OCI-LY1 (cell line): ENCODE measurements at regions not wholly inside any gene's neighbourhood (a gene's known extent, or its start where the extent isn't known, plus 50 kb on each side); places are given as distances from the start of the nearest gene placed in this dataset.

ENCODE experiments used
- H2AFZ ChIP-seq: fragments of 200-600 bp; sonication (generic), shearing (Covaris generic); 2 replicates; pipeline ENCODE4 v1.6.0; 2014; ENCODE audit warnings: antibody characterized with exemption, mild to moderate bottlenecking, low read length
- H3F3A ChIP-seq: fragments of 200-600 bp; sonication (generic), shearing (Covaris generic); 2 replicates; pipeline ENCODE4 v1.6.0; 2014; ENCODE audit warnings: mild to moderate bottlenecking, antibody characterized with exemption, low read length, moderate library complexity; ENCODE audit not compliant: insufficient read depth
- H3K27ac ChIP-seq: fragments of 200-600 bp; sonication (generic); 2 replicates; pipeline ENCODE4 v1.5.1; 2014; ENCODE audit warnings: low read length, mixed run types, mild to moderate bottlenecking, low read depth; ENCODE audit not compliant: poor library complexity, severe bottlenecking
- H3K27me3 ChIP-seq: fragments of 200-600 bp; sonication (generic); 2 replicates; pipeline ENCODE4 v1.6.0; 2014; ENCODE audit warnings: antibody characterized with exemption, mild to moderate bottlenecking, low read length, moderate library complexity; ENCODE audit not compliant: insufficient read depth
- H3K36me3 ChIP-seq: fragments of 200-600 bp; sonication (generic); 2 replicates; pipeline ENCODE4 v1.6.1; 2014; ENCODE audit warnings: mild to moderate bottlenecking, antibody characterized with exemption, low read length, moderate library complexity, mixed read lengths; ENCODE audit not compliant: insufficient read depth
- H3K4me1 ChIP-seq: fragments of 200-600 bp; sonication (generic); 2 replicates; pipeline ENCODE4 v1.5.1; 2014; ENCODE audit warnings: mild to moderate bottlenecking, low read length, moderate library complexity; ENCODE audit not compliant: insufficient read depth, severe bottlenecking
- H3K4me2 ChIP-seq: fragments of 200-600 bp; sonication (generic), shearing (Covaris generic); 2 replicates; pipeline ENCODE4 v1.6.1; 2014; ENCODE audit warnings: low read length
- H3K4me3 ChIP-seq: fragments of 200-600 bp; sonication (generic); 2 replicates; pipeline ENCODE4 v1.5.1; 2014; ENCODE audit warnings: low read length, low read depth, mild to moderate bottlenecking, mixed read lengths; ENCODE audit not compliant: poor library complexity, severe bottlenecking
- H3K79me2 ChIP-seq: fragments of 200-600 bp; shearing (Covaris generic); 2 replicates; pipeline ENCODE4 v1.6.1; 2016; ENCODE audit warnings: mixed run types, low read length, mixed read lengths; ENCODE audit not compliant: insufficient read depth
- H3K9ac ChIP-seq: fragments of 200-600 bp; sonication (generic), shearing (Covaris generic); 2 replicates; pipeline ENCODE4 v1.6.1; 2014; ENCODE audit warnings: mild to moderate bottlenecking, low read length, mixed read lengths
- H3K9me2 ChIP-seq: fragments of 200-600 bp; sonication (generic), shearing (Covaris generic); 2 replicates; pipeline ENCODE4 v1.6.1; 2014; ENCODE audit warnings: low read depth, mild to moderate bottlenecking, low read length, mixed read lengths
- H3K9me3 ChIP-seq: fragments of 200-600 bp; shearing (Covaris generic); 2 replicates; pipeline ENCODE4 v1.6.1; 2014; ENCODE audit warnings: low read length, mixed read lengths
- H4K20me1 ChIP-seq: fragments of 200-600 bp; sonication (generic), shearing (Covaris generic); 2 replicates; pipeline ENCODE4 v1.6.0; 2016; ENCODE audit warnings: mild to moderate bottlenecking, low read length; ENCODE audit not compliant: insufficient read depth
- CTCF ChIP-seq: fragments of 200-600 bp; sonication (generic), shearing (Covaris generic); IDR thresholded peaks from 2 replicates; pipeline ENCODE4 v1.5.1; 2017; ENCODE audit warnings: mild to moderate bottlenecking, antibody characterized with exemption, low read length, moderate library complexity, mixed read lengths
- EZH2 ChIP-seq: fragments of 200-600 bp; sonication (generic), shearing (Covaris generic); IDR thresholded peaks from 2 replicates; pipeline ENCODE4 v1.8.0; 2017; ENCODE audit warnings: borderline replicate concordance, mixed run types, mild to moderate bottlenecking, antibody characterized with exemption, low read length, moderate library complexity, mixed read lengths

DNA sequence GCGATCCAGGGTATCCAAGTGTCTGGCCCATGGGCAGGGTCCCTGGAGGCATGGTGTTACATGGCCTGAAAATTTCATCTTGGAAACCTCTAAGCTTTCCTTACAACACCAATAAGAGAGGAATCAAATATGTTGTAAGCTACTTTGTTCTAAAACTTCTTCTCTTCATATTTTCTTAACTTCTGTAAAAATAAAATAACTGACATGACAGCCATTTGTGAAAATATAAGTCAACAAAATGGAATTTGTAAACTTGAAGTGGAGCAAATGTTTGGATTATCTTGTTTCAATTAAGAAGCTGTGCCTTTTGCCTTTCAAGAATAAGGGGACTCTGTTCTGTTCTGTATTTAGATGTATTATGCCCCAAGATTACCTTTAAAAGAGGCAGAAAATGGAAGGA is 319.7 kb downstream of the LPIN1 start:
- Histone ChIP-seq H3K27me3 (no peaks in the 10 kb centered on the region), H3K4me1 (peaks cover 25% of the 10 kb centered on the region), H4K20me1 (no peaks in the 10 kb centered on the region), H3K79me2 (no peaks in the 10 kb centered on the region), H3K27ac (no peak overlapping the region), H2AFZ (no peak overlapping the region), H3K4me3 (no peak overlapping the region), H3K36me3 (peaks cover 16% of the 10 kb centered on the region; the same call in 1 of the 2 replicates), H3K9ac (no peak overlapping the region), H3K9me3 (peaks cover 9% of the 10 kb centered on the region; the same call in 1 of the 2 replicates), H3F3A (no peaks in the 10 kb centered on the region), H3K9me2 (no peaks in the 10 kb centered on the region), H3K4me2 (no peak overlapping the region)
- TF ChIP-seq EZH2 (no peak), CTCF (no peak)

- Histone ChIP-seq H2AFZ (no peak overlapping the region), H3K4me1 (peaks cover 33% of the 10 kb centered on the region), H3K4me2 (no peak overlapping the region), H3K4me3 (no peak overlapping the region), H3F3A (no peaks in the 10 kb centered on the region), H3K9ac (no peak overlapping the region), H3K79me2 (no peaks in the 10 kb centered on the region), H3K9me3 (peaks cover 9% of the 10 kb centered on the region; the same call in 1 of the 2 replicates), H3K9me2 (no peaks in the 10 kb centered on the region), H3K27me3 (no peaks in the 10 kb centered on the region), H3K27ac (no peak overlapping the region), H3K36me3 (peaks cover 16% of the 10 kb centered on the region; the same call in 1 of the 2 replicates), H4K20me1 (no peaks in the 10 kb centered on the region)
- TF ChIP-seq CTCF (no peak), EZH2 (no peak)
Observed at GRCh38 chr2:12066986-12067385, 320.6 kb downstream of the LPIN1 start.

GRCh38 chr2:12068796-12069538 is 322.5 kb downstream of the LPIN1 start:
- Histone ChIP-seq H3K36me3 (peaks cover 4% of the 10 kb centered on the region; the same call in 1 of the 2 replicates), H2AFZ (no peak overlapping the region), H3K9me3 (no peaks in the 10 kb centered on the region), H3K4me3 (no peak overlapping the region), H3K27me3 (no peaks in the 10 kb centered on the region), H3K27ac (peak overlapping the region; percentile 96), H3F3A (no peaks in the 10 kb centered on the region), H3K4me2 (no peak overlapping the region), H3K79me2 (no peaks in the 10 kb centered on the region), H3K9me2 (no peaks in the 10 kb centered on the region), H3K9ac (no peak overlapping the region), H4K20me1 (no peaks in the 10 kb centered on the region), H3K4me1 (peaks cover 53% of the 10 kb centered on the region)
- TF ChIP-seq CTCF (no peak), EZH2 (no peak)
